Eye (tissue), 1 donor: ENCODE measurements at regions not wholly inside any gene's neighbourhood (a gene's known extent, or its start where the extent isn't known, plus 50 kb on each side); places are given as distances from the start of the nearest gene placed in this dataset.
"Not testable (repeated sequence)": the region's sequence is repeated elsewhere in the genome, so short reads cannot be mapped to it uniquely, and the experiment has no call there.

Source experiments
- DNase-seq: peaks from one replicate; pipeline ENCODE4 v3.0.0-alpha.2; 2015

- no peak for DNase-seq
Measured at GRCh38 chr7:3094701-3095445, 51.2 kb upstream of the CARD11 start.

GRCh38 chr7:3097734-3098133 lies 54.1 kb upstream of the CARD11 start:
- DNase-seq = no peak

GRCh38 chr7:3102159-3102558 lies 58.5 kb upstream of the CARD11 start:
- DNase-seq = no peak

GRCh38 chr7:3103614-3104398 lies 60.1 kb upstream of the CARD11 start:
- no peak for DNase-seq

- no peak for DNase-seq
Measured at GRCh38 chr7:3105856-3106255, 62.2 kb upstream of the CARD11 start.

- DNase-seq = no peak
Measured at GRCh38 chr7:3106361-3106826, 62.7 kb upstream of the CARD11 start.

- DNase-seq = no peak
Measured at GRCh38 chr7:3107228-3107763, 63.6 kb upstream of the CARD11 start.

GRCh38 chr7:3107889-3108570 lies 64.4 kb upstream of the CARD11 start:
- no peak for DNase-seq

GRCh38 chr7:3109311-3109915 lies 65.7 kb upstream of the CARD11 start:
- DNase-seq = no peak

- DNase-seq = no peak
Measured at GRCh38 chr7:3112479-3113134, 68.9 kb upstream of the CARD11 start.

- DNase-seq = no peak
Measured at GRCh38 chr7:3114917-3115316, 71.2 kb upstream of the CARD11 start.

GRCh38 chr7:3117081-3117480 lies 73.4 kb upstream of the CARD11 start:
- no peak for DNase-seq

- DNase-seq = no peak
Measured at GRCh38 chr7:3117488-3118231, 74.0 kb upstream of the CARD11 start.

- DNase-seq = not testable (repeated sequence)
Measured at GRCh38 chr7:3119352-3119927, 75.8 kb upstream of the CARD11 start.

- no peak for DNase-seq
Measured at GRCh38 chr7:3119963-3120362, 76.3 kb upstream of the CARD11 start.

- no peak for DNase-seq
Measured at GRCh38 chr7:3120513-3120912, 76.8 kb upstream of the CARD11 start.

GRCh38 chr7:3128857-3129490 lies 85.3 kb upstream of the CARD11 start:
- DNase-seq = no peak

- no peak for DNase-seq
Measured at GRCh38 chr7:3133811-3134385, 90.2 kb upstream of the CARD11 start.

GRCh38 chr7:3134745-3135144 lies 91.1 kb upstream of the CARD11 start:
- no peak for DNase-seq

- DNase-seq = no peak
Measured at GRCh38 chr7:3135626-3136025, 92.0 kb upstream of the CARD11 start.
